Lower lobe of right lung (tissue), 2 donors: ENCODE measurements at regions not wholly inside any gene's neighbourhood (a gene's known extent, or its start where the extent isn't known, plus 50 kb on each side); places are given as distances from the start of the nearest gene placed in this dataset.
A peak's percentile ranks its signal among the peaks of the same experiment; 100 is the strongest.

Experiments used
- ATAC-seq, 2 donors: fragments of 200-7000 bp; cut with Tn5 transposase; one replicate each; pipeline ENCODE4 v1.9.1; 2020 to 2022; ENCODE audit warnings: mild to moderate bottlenecking in 2 of 2, moderate library complexity in 2 of 2
- DNase-seq: peaks from one replicate; pipeline ENCODE4 v3.0.0-alpha.2; 2020
- H3K27ac ChIP-seq: fragments of 200-600 bp; one replicate; pipeline ENCODE4 v1.8.0; 2022
- H3K27me3 ChIP-seq: fragments of 200-600 bp; one replicate; pipeline ENCODE4 v1.8.0; 2022; ENCODE audit warnings: low read depth
- H3K36me3 ChIP-seq: fragments of 200-600 bp; one replicate; pipeline ENCODE4 v1.8.0; 2022; ENCODE audit warnings: mild to moderate bottlenecking
- H3K4me1 ChIP-seq: fragments of 200-600 bp; one replicate; pipeline ENCODE4 v1.8.0; 2022
- H3K4me3 ChIP-seq: fragments of 200-600 bp; one replicate; pipeline ENCODE4 v1.8.0; 2022; ENCODE audit warnings: mild to moderate bottlenecking
- H3K9me3 ChIP-seq: fragments of 200-600 bp; one replicate; pipeline ENCODE4 v1.8.0; 2022
- intact Hi-C: fragments of 100-400 bp; cut with DNase I; formaldehyde crosslinking; loops from one replicate; pipeline ENCODE4 v1.11.0; 2022
- TF ChIP-seq, protein P1 (sequence below): fragments of 200-600 bp; IDR thresholded peaks from one replicate; pipeline ENCODE4 v1.8.0; 2022; ENCODE audit warnings: antibody characterized with exemption, mild to moderate bottlenecking
- donor health status: DM: no; HTN: yes; CAD: no; lungs with severe emphysema.

DNA sequence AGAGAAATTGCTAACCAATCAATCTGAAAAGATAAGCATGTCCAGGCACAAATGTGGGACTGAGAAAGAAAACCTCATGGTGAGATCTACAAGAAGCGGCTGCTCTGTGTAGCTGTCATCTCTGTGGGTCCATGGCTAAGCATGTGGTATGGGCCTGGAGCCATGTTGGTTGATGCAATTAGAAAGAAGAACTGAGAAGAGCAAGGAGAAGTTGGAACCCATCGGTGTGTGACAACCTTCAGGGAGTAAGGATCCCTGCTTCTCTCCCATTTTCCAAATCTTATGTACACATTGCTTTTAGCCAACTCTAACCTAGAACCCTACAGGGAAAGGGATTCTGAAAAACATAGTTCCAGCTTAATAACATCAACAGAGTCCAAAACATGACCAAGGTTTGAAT is 890.2 kb downstream of the FSTL5 start:
- intact Hi-C loops, result no loop called here
- H3K9me3 ChIP-seq, result no peaks in the 10 kb centered on the region
- H3K27me3 ChIP-seq, result no peaks in the 10 kb centered on the region
- H3K27ac ChIP-seq, result no peak overlapping the region
- no peak for ATAC-seq
- TF ChIP-seq, protein P1, sequence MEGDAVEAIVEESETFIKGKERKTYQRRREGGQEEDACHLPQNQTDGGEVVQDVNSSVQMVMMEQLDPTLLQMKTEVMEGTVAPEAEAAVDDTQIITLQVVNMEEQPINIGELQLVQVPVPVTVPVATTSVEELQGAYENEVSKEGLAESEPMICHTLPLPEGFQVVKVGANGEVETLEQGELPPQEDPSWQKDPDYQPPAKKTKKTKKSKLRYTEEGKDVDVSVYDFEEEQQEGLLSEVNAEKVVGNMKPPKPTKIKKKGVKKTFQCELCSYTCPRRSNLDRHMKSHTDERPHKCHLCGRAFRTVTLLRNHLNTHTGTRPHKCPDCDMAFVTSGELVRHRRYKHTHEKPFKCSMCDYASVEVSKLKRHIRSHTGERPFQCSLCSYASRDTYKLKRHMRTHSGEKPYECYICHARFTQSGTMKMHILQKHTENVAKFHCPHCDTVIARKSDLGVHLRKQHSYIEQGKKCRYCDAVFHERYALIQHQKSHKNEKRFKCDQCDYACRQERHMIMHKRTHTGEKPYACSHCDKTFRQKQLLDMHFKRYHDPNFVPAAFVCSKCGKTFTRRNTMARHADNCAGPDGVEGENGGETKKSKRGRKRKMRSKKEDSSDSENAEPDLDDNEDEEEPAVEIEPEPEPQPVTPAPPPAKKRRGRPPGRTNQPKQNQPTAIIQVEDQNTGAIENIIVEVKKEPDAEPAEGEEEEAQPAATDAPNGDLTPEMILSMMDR, result no peak
- DNase-seq, result no peak
- H3K4me1 ChIP-seq, result no peaks in the 10 kb centered on the region
- no peak overlapping the region for H3K4me3 ChIP-seq
- no peaks in the 10 kb centered on the region for H3K36me3 ChIP-seq

DNA sequence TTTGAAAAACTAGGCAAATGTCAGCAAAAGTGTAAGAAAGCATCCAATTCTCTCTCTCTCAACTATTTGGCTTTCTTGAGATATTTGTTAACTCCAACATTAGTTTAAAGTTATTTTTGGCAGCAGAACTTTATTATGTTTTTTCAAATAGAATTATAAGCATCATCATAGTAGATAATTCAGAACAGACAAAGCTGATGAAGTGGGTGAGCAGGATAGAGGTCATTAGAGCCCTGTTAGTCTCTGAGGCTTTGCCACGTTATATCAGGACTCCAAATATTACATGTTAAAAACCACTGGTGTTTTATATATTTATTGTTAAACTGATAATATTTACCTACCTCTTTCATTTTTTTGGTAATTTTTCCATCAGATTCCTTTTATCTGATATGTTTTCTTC is 903.0 kb downstream of the FSTL5 start:
- intact Hi-C loops, result no loop called here
- Histone ChIP-seq H3K36me3 (no peaks in the 10 kb centered on the region), H3K4me1 (no peaks in the 10 kb centered on the region), H3K4me3 (no peak overlapping the region), H3K9me3 (peaks cover 17% of the 10 kb centered on the region), H3K27me3 (no peaks in the 10 kb centered on the region), H3K27ac (no peak overlapping the region)
- no peak for DNase-seq
- TF ChIP-seq, protein P1, result no peak
- ATAC-seq, result no peak

DNA sequence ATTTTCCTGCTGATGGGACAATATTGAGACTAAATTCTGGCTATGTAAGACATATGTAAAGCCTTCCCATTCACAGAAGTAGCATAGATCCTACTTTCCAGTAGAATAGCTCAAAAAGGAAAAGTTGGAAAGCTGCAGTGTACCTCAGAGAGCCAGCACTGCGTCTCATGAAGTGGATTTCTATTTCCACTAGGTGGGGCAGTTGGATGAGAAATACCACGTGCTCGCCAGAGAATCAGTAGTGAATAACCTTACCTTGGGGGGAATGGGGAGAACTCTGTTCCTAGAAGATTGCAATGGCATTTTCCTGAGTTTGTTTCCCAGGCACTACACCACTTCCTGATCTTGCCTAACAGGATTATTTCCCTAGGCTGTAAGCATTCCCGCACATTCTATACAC is 907.1 kb downstream of the FSTL5 start:
- Histone ChIP-seq H3K9me3 (peaks cover 22% of the 10 kb centered on the region), H3K27me3 (no peaks in the 10 kb centered on the region), H3K4me1 (no peaks in the 10 kb centered on the region), H3K36me3 (no peaks in the 10 kb centered on the region), H3K27ac (no peak overlapping the region), H3K4me3 (no peak overlapping the region)
- intact Hi-C loops, result no loop called here
- TF ChIP-seq, protein P1, result no peak
- DNase-seq (no peak), ATAC-seq (no peak)

DNA sequence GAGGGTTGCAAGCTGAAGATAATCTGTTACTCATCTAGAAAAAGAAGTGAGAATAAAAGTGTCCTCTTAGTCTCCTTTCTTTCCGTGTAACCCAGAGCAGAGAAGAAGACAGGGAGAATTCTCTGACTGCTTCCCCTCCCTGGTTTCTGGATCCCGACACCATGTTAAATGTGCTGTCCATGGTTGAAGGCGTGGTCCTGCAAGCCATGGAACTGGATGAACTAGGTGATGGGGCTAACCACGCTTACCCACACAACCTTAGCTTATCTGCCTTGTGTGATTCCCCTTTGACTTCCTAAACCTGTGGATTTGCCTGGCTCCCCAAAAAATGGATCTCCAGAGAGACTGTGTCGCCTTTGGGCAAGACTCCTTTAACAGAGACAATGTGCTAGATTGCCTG is 907.6 kb downstream of the FSTL5 start:
- Histone ChIP-seq H3K9me3 (peaks cover 22% of the 10 kb centered on the region), H3K4me1 (no peaks in the 10 kb centered on the region), H3K27me3 (no peaks in the 10 kb centered on the region), H3K36me3 (no peaks in the 10 kb centered on the region), H3K4me3 (no peak overlapping the region), H3K27ac (no peak overlapping the region)
- intact Hi-C loops, result no loop called here
- ATAC-seq (no peak), DNase-seq (no peak)
- TF ChIP-seq, protein P1, result no peak

DNA sequence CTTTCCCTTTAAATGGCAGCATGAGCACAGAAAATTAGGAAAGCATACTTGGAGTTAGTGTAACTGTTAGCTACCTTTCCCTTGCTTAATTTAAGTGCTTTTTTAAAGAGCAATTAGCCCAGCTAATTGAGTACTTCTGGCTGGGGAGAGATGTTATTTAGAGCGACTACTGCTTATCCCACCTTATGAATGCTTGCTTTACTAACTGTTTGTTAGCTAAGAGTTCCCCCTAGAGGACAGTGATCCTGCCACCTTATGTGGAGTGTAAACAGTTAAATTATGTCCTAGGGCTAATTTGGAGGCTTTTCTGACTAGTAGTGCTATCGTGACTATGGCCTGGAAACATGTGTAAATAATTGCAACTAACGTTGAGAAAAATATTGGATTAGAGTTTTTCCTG is 909.4 kb downstream of the FSTL5 start:
- no peak for DNase-seq
- Histone ChIP-seq H3K4me3 (no peak overlapping the region), H3K4me1 (no peaks in the 10 kb centered on the region), H3K36me3 (no peaks in the 10 kb centered on the region), H3K27ac (no peak overlapping the region), H3K27me3 (no peaks in the 10 kb centered on the region), H3K9me3 (peaks cover 22% of the 10 kb centered on the region)
- no peak for ATAC-seq
- intact Hi-C loops, result no loop called here
- TF ChIP-seq, protein P1, result no peak

DNA sequence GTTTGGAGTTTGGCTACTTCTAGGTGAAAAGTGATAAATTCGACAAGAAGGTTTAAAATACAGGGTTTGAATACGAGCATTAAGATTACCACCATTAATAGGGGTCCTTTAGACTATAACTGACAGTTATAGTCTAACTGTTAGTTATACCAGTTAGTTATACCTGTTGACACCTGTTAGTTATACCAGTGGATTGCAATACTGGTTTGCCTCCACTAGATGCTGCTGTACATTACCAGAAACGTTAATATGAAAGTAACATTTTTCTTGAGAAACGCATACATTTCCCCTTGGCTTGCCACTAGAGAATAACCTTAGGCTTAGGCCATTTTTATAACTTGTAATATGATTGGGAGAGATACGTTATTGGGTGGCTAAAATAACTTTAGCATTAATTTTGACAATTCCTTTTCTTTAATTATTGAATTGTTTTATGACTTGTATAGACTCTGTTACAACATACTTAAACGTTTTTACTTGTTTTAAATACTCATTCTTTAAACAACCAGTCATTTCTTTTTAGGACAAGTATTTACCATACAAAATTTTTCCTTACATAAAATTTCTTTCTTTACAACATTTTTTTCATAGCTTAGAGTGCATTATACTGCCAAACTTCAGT is 911.2 kb downstream of the FSTL5 start:
- H3K4me3 ChIP-seq, result no peak overlapping the region
- TF ChIP-seq, protein P1, result peak; percentile 52
- no peaks in the 10 kb centered on the region for H3K36me3 ChIP-seq
- ATAC-seq (no peak), DNase-seq (no peak)
- H3K9me3 ChIP-seq, result peaks cover 22% of the 10 kb centered on the region
- intact Hi-C loops, result no loop called here
- H3K27me3 ChIP-seq, result no peaks in the 10 kb centered on the region
- H3K4me1 ChIP-seq, result no peaks in the 10 kb centered on the region
- no peak overlapping the region for H3K27ac ChIP-seq
